ENCODE measurements at regions not wholly inside any gene's neighbourhood (a gene's known extent, or its start where the extent isn't known, plus 50 kb on each side); places are given as distances from the start of the nearest gene placed in this dataset.

DNA sequence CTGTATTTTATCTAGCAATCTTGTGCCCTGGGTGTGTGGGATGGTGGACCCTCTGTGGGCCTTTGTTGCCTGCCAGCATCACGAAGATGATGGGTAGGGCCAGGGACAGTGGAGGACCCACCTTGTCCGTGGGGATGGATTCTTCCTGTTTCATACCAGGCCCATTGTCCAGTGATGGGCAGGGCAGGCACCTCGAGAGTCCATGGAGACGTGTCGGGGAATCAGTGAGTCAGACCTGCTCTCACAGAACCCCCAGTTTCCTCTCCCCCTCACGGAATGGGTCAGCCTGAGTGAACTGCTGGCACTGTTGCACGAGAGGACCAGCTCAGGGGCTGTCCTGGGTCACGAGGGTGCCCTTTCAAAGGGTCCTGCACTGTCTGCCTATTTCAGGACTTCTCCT, 401.2 kb downstream of the RPS24 start:
- no peak for DNase-seq
- H3K36me3 ChIP-seq = no peaks in the 10 kb centered on the region
- intact Hi-C loops (cut with DNase I) = no loop called here
- no peaks in the 10 kb centered on the region for H3K9me3 ChIP-seq
- H3K4me3 ChIP-seq = no peak overlapping the region
- TF ChIP-seq, protein P1, sequence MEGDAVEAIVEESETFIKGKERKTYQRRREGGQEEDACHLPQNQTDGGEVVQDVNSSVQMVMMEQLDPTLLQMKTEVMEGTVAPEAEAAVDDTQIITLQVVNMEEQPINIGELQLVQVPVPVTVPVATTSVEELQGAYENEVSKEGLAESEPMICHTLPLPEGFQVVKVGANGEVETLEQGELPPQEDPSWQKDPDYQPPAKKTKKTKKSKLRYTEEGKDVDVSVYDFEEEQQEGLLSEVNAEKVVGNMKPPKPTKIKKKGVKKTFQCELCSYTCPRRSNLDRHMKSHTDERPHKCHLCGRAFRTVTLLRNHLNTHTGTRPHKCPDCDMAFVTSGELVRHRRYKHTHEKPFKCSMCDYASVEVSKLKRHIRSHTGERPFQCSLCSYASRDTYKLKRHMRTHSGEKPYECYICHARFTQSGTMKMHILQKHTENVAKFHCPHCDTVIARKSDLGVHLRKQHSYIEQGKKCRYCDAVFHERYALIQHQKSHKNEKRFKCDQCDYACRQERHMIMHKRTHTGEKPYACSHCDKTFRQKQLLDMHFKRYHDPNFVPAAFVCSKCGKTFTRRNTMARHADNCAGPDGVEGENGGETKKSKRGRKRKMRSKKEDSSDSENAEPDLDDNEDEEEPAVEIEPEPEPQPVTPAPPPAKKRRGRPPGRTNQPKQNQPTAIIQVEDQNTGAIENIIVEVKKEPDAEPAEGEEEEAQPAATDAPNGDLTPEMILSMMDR (IDR thresholded peaks at IDR 0.05) = no peak
- no peaks in the 10 kb centered on the region for H3K4me1 ChIP-seq
- H3K27me3 ChIP-seq = no peaks in the 10 kb centered on the region
- no peak overlapping the region for H3K27ac ChIP-seq
- ATAC-seq = no peak

DNA sequence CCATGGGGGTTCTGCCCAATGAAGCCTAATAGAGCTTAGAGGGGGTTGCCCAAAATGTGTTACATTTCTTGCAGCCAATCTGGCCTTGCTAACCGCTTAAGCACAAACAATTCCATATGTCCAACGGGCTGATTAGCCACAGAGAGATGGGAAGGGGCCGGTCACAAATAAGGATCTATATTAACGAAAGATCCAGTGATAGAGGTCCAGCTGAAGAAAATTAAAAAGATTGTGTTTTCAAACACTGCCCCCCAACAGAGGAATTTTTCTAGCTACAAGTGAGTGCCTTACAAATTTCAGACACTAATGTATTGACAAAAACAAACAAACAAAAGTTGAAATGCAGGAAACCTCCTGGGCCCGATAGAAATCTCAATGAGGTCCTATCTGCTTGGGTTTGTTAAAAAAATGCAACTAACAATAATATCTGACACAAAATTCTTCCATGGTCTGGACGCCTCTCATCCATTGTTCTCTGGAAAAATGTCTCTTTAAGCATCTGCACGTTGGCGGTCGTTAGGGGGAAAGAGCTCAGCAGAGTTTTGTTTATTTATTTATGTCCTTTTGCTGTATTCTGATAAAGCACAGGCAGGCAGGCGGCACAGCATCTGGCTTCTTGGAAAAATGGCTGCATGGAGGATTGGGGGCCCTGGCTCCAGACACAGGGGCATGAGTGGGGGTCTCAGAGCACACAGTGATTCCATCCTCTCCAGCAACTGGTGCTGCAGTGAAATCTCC, 402.0 kb downstream of the RPS24 start:
- Histone ChIP-seq H3K27ac (no peak overlapping the region), H3K4me3 (no peak overlapping the region), H3K4me1 (no peaks in the 10 kb centered on the region), H3K36me3 (no peaks in the 10 kb centered on the region), H3K27me3 (no peaks in the 10 kb centered on the region), H3K9me3 (no peaks in the 10 kb centered on the region)
- DNase-seq (peak in 1 of 4 donors; percentile 61), ATAC-seq (no peak)
- TF ChIP-seq, protein P1 (IDR thresholded peaks at IDR 0.05) = no peak
- intact Hi-C loops (cut with DNase I) = no loop called here

DNA sequence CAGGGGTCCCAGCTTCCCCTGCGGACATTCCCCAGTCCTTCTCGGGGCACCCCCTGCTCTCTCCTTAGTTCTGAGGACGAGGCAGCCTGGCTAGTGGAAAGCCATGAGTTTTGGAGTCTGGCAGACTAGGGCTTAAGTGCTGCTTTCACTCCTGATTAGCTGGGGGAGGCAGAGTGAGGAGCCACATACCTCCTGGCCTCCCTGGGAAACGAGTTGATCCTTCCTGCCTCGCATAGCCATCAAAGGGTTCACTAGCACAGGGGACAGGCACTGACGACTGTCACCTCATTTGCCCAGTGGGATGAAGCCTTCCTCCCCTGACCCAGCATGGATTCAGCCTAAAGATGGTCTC, 402.5 kb downstream of the RPS24 start:
- TF ChIP-seq, protein P1 (IDR thresholded peaks at IDR 0.05) = no peak
- Histone ChIP-seq H3K27ac (no peak overlapping the region), H3K9me3 (no peaks in the 10 kb centered on the region), H3K36me3 (no peaks in the 10 kb centered on the region), H3K4me1 (no peaks in the 10 kb centered on the region), H3K4me3 (no peak overlapping the region), H3K27me3 (no peaks in the 10 kb centered on the region)
- DNase-seq = no peak
- no peak for ATAC-seq
- intact Hi-C loops (cut with DNase I) = no loop called here

DNA sequence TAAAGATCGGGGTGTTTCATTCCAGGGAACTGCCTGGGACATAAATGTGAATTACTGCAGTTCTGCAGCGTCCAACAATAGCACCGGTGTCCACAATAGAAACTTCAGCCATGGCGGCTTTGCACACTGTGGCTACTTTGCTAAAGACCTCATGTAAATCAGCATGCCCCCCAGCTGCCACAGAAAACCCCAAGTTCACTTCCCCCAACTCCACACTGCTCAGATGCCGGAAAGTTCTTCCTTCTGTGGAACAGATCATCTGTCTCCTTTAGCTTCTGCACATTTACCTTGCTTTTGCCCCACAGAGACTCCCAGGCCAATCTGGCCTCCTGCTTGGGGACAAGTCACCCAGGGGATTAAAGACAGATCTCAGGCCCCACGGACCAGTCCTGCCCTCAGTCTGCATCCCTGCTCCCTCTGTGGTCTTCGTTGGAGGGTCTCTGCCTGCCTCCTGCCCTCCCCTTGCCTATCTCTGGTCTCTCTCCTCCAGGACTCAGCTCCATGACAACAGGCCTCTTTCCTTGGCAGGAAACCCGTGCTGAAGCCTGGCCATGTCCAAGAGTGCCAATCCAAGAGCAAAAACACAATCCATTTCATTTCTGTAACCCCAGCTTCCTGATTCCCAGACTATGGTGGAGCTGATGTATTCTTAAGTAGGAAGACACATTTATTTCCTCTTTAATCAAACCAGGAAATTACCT, 403.2 kb downstream of the RPS24 start:
- no peak overlapping the region for H3K4me3 ChIP-seq
- no peak for DNase-seq
- no peak overlapping the region for H3K27ac ChIP-seq
- intact Hi-C loops (cut with DNase I) = no loop called here
- ATAC-seq = no peak
- no peaks in the 10 kb centered on the region for H3K27me3 ChIP-seq
- H3K4me1 ChIP-seq = no peaks in the 10 kb centered on the region
- H3K36me3 ChIP-seq = no peaks in the 10 kb centered on the region
- TF ChIP-seq, protein P1 (IDR thresholded peaks at IDR 0.05) = no peak
- H3K9me3 ChIP-seq = no peaks in the 10 kb centered on the region

DNA sequence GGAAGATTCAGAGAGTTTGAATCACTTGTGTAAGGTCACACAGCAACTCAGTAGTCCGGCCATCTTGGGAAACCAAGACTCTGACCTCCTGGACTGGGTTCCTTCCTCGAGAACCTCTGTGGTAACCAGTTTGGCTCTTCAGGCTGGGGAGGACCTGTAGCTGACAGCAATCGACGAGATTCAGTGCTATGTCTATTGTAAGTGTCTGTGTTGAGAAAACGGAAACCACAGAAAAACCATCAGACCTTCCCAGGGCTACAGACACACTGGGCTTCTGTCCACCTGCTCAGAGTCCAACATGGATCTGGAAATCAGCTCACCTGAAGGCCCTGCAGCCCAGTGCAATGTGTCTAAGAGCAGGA, 403.7 kb downstream of the RPS24 start:
- H3K36me3 ChIP-seq = no peaks in the 10 kb centered on the region
- H3K4me3 ChIP-seq = no peak overlapping the region
- DNase-seq (no peak), ATAC-seq (no peak)
- H3K27ac ChIP-seq = no peak overlapping the region
- TF ChIP-seq, protein P1 (IDR thresholded peaks at IDR 0.05) = no peak
- no peaks in the 10 kb centered on the region for H3K4me1 ChIP-seq
- no peaks in the 10 kb centered on the region for H3K27me3 ChIP-seq
- intact Hi-C loops (cut with DNase I) = no loop called here
- H3K9me3 ChIP-seq = no peaks in the 10 kb centered on the region

Measured in left lung (tissue), 4 donors.